Endodermal cell (in vitro differentiated cells): ENCODE measurements at regions not wholly inside any gene's neighbourhood (a gene's known extent, or its start where the extent isn't known, plus 50 kb on each side); places are given as distances from the start of the nearest gene placed in this dataset.

Source experiments
- DNase-seq: peaks from one replicate; pipeline ENCODE4 v3.0.0-alpha.2; 2017
- H3K27ac ChIP-seq: 2 replicates; pipeline ENCODE4 v1.5.1; 2013; ENCODE audit warnings: mild to moderate bottlenecking, low read depth, low read length, moderate library complexity
- H3K27me3 ChIP-seq: 2 replicates; pipeline ENCODE4 v1.6.1; 2013; ENCODE audit warnings: mild to moderate bottlenecking, low read length, moderate library complexity; ENCODE audit not compliant: insufficient read depth, control insufficient read depth, poor library complexity, severe bottlenecking
- H3K36me3 ChIP-seq: 2 replicates; pipeline ENCODE4 v1.7.0; 2013; ENCODE audit warnings: mild to moderate bottlenecking, low read length, moderate library complexity; ENCODE audit not compliant: control insufficient read depth, insufficient read depth
- H3K4me1 ChIP-seq: one replicate; pipeline ENCODE4 v1.7.0; 2013; ENCODE audit warnings: low read length; ENCODE audit not compliant: control insufficient read depth, insufficient read depth
- H3K4me3 ChIP-seq: 2 replicates; pipeline ENCODE4 v1.5.1; 2013; ENCODE audit warnings: mild to moderate bottlenecking, low read length, moderate library complexity
- H3K9ac ChIP-seq: 2 replicates; pipeline ENCODE4 v1.6.1; 2013; ENCODE audit warnings: mild to moderate bottlenecking, low read length, moderate library complexity; ENCODE audit not compliant: poor library complexity, severe bottlenecking; ENCODE audit errors: extremely low read depth
- H3K9me3 ChIP-seq: 2 replicates; pipeline ENCODE4 v1.6.1; 2013; ENCODE audit warnings: mild to moderate bottlenecking, low read length, moderate library complexity; ENCODE audit not compliant: control insufficient read depth
- H3K27ac Mint-ChIP-seq: 2 replicates; pipeline ENCODE4 v1.8.0; 2020; ENCODE audit warnings: mixed read lengths
- H3K27me3 Mint-ChIP-seq: 2 replicates; pipeline ENCODE4 v1.8.0; 2021; ENCODE audit warnings: mild to moderate bottlenecking, mixed read lengths; ENCODE audit not compliant: insufficient read depth
- H3K36me3 Mint-ChIP-seq: 2 replicates; pipeline ENCODE4 v1.8.0; 2020; ENCODE audit warnings: low read depth, mixed read lengths
- H3K4me1 Mint-ChIP-seq: 2 replicates; pipeline ENCODE4 v1.8.0; 2020; ENCODE audit warnings: mixed read lengths
- H3K4me3 Mint-ChIP-seq: 2 replicates; pipeline ENCODE4 v1.8.0; 2020; ENCODE audit warnings: mild to moderate bottlenecking, moderate library complexity, mixed read lengths
- H3K9me3 Mint-ChIP-seq: 2 replicates; pipeline ENCODE4 v1.8.0; 2020; ENCODE audit warnings: mild to moderate bottlenecking, mixed read lengths
- CTCF ChIP-seq: fragments of 200-600 bp; sonication (generic); conservative IDR thresholded peaks from 2 replicates; pipeline ENCODE4 v1.5.0; 2021; ENCODE audit warnings: antibody characterized with exemption, mild to moderate bottlenecking
- WGBS, 2 experiments: methylation state at CpG; one replicate each; pipeline versions ENCODE4 v1.1.5 to v1.1.7; 2013; ENCODE audit warnings: missing lambda C conversion rate in 2 of 2, mixed read lengths in 1 of 2; ENCODE audit not compliant: insufficient coverage in 1 of 2, insufficient read length in 1 of 2; 5-methylcytosine and 5-hydroxymethylcytosine counted together

- H3K4me1 ChIP-seq: no peaks in the 10 kb centered on the region
- no peak overlapping the region for H3K27ac ChIP-seq
- no peak overlapping the region for H3K9ac ChIP-seq
- Mint-ChIP-seq H3K27ac (no peak overlapping the region), H3K27me3 (no peaks in the 10 kb centered on the region), H3K4me1 (no peaks in the 10 kb centered on the region), H3K4me3 (no peak overlapping the region), H3K36me3 (no peaks in the 10 kb centered on the region), H3K9me3 (no peaks in the 10 kb centered on the region)
- H3K4me3 ChIP-seq: no peak overlapping the region
- no peaks in the 10 kb centered on the region for H3K9me3 ChIP-seq
- DNase-seq: no peak
- WGBS, 2 experiments: 83% methylated on average over 1 of the region's 2 CpGs; no CpG with 5 or more reads in 1 of the 2 experiments
- H3K36me3 ChIP-seq: no peaks in the 10 kb centered on the region
- no peaks in the 10 kb centered on the region for H3K27me3 ChIP-seq
- TF ChIP-seq CTCF: no peak
Measured at GRCh38 chr18:33983126-33983525, 241.6 kb downstream of the NOL4 start.

GRCh38 chr18:33960417-33960816, 264.3 kb downstream of the NOL4 start:
- Mint-ChIP-seq H3K4me1 (peaks cover 21% of the 10 kb centered on the region), H3K9me3 (no peaks in the 10 kb centered on the region), H3K27me3 (peaks cover 47% of the 10 kb centered on the region), H3K27ac (no peak overlapping the region), H3K36me3 (no peaks in the 10 kb centered on the region), H3K4me3 (no peak overlapping the region)
- Histone ChIP-seq H3K9ac (no peak overlapping the region), H3K9me3 (no peaks in the 10 kb centered on the region), H3K4me3 (no peak overlapping the region), H3K36me3 (no peaks in the 10 kb centered on the region), H3K27me3 (peaks cover 21% of the 10 kb centered on the region), H3K4me1 (no peaks in the 10 kb centered on the region), H3K27ac (no peak overlapping the region)
- no peak for DNase-seq
- no peak for TF ChIP-seq CTCF

- Histone ChIP-seq H3K27ac (no peak overlapping the region), H3K9ac (no peak overlapping the region), H3K4me3 (no peak overlapping the region), H3K4me1 (no peaks in the 10 kb centered on the region), H3K9me3 (no peaks in the 10 kb centered on the region), H3K27me3 (peaks cover 21% of the 10 kb centered on the region), H3K36me3 (no peaks in the 10 kb centered on the region)
- peaks cover 21% of the 10 kb centered on the region for H3K4me1 Mint-ChIP-seq
- no peaks in the 10 kb centered on the region for H3K9me3 Mint-ChIP-seq
- no peak for DNase-seq
- no peak for TF ChIP-seq CTCF
- 67 to 80% methylated on average over 1 of the region's 2 CpGs for WGBS, 2 experiments
- no peaks in the 10 kb centered on the region for H3K36me3 Mint-ChIP-seq
- no peak overlapping the region for H3K4me3 Mint-ChIP-seq
- H3K27ac Mint-ChIP-seq: no peak overlapping the region
- peaks cover 47% of the 10 kb centered on the region for H3K27me3 Mint-ChIP-seq
Measured at GRCh38 chr18:33959609-33960008, 265.1 kb downstream of the NOL4 start.
